DOHH2 (cell line): ENCODE measurements at regions not wholly inside any gene's neighbourhood (a gene's known extent, or its start where the extent isn't known, plus 50 kb on each side); places are given as distances from the start of the nearest gene placed in this dataset.

Experiments used
- H3F3A ChIP-seq: fragments of 200-600 bp; sonication (generic), shearing (Covaris generic); 2 replicates; pipeline ENCODE4 v1.6.0; 2016; ENCODE audit warnings: antibody characterized with exemption, mild to moderate bottlenecking; ENCODE audit not compliant: control insufficient read depth, insufficient read depth
- H3K27ac ChIP-seq: fragments of 200-600 bp; sonication (generic); 2 replicates; pipeline ENCODE4 v1.5.1; 2014; ENCODE audit warnings: low read depth, mild to moderate bottlenecking, low read length, moderate library complexity
- H3K27me3 ChIP-seq: fragments of 200-600 bp; sonication (generic); 2 replicates; pipeline ENCODE4 v1.6.1; 2014; ENCODE audit warnings: mild to moderate bottlenecking, low read length, mixed read lengths; ENCODE audit not compliant: control insufficient read depth
- H3K36me3 ChIP-seq: fragments of 200-600 bp; sonication (generic); 2 replicates; pipeline ENCODE4 v1.6.1; 2014; ENCODE audit warnings: mild to moderate bottlenecking, low read length, moderate library complexity, mixed read lengths; ENCODE audit not compliant: control insufficient read depth
- H3K4me1 ChIP-seq: fragments of 200-600 bp; sonication (generic); 2 replicates; pipeline ENCODE4 v1.6.1; 2014; ENCODE audit warnings: mild to moderate bottlenecking, low read length, mixed read lengths; ENCODE audit not compliant: control insufficient read depth
- H3K4me2 ChIP-seq: fragments of 200-600 bp; sonication (generic); 2 replicates; pipeline ENCODE4 v1.6.0; 2014; ENCODE audit warnings: mild to moderate bottlenecking, low read length, moderate library complexity
- H3K4me3 ChIP-seq: fragments of 200-600 bp; sonication (generic); 2 replicates; pipeline ENCODE4 v1.5.1; 2014; ENCODE audit warnings: mild to moderate bottlenecking, low read length, mixed read lengths
- H3K79me2 ChIP-seq: fragments of 200-600 bp; sonication (generic); 2 replicates; pipeline ENCODE4 v1.6.1; 2014; ENCODE audit warnings: mild to moderate bottlenecking, low read length, mixed read lengths; ENCODE audit not compliant: control insufficient read depth
- H3K9me2 ChIP-seq: fragments of 200-600 bp; sonication (generic); replicated peaks from 2 replicates; pipeline ENCODE4 v1.6.1; 2014; ENCODE audit warnings: mild to moderate bottlenecking, low read length, mixed read lengths; ENCODE audit not compliant: control insufficient read depth
- H3K9me3 ChIP-seq: fragments of 200-600 bp; sonication (generic); 2 replicates; pipeline ENCODE4 v1.6.1; 2014; ENCODE audit warnings: antibody characterized with exemption, low read length, mixed read lengths; ENCODE audit not compliant: control insufficient read depth, insufficient read depth
- H4K20me1 ChIP-seq: fragments of 200-600 bp; sonication (generic); 2 replicates; pipeline ENCODE4 v1.6.0; 2014; ENCODE audit warnings: low read depth, mild to moderate bottlenecking, antibody characterized with exemption, low read length, moderate library complexity; ENCODE audit not compliant: control insufficient read depth, insufficient read depth
- EZH2phosphoT487 ChIP-seq: fragments of 200-600 bp; sonication (generic); IDR thresholded peaks from 2 replicates; pipeline ENCODE4 v1.6.1; 2017; ENCODE audit warnings: borderline replicate concordance, mild to moderate bottlenecking, antibody characterized with exemption, low read length, moderate library complexity, mixed read lengths
- TF ChIP-seq, protein P1 (sequence below): fragments of 200-600 bp; sonication (generic); IDR thresholded peaks from one replicate; pipeline ENCODE4 v1.5.1; 2014; ENCODE audit warnings: antibody characterized with exemption, mild to moderate bottlenecking, low read depth, low read length; ENCODE audit not compliant: poor library complexity, severe bottlenecking

DNA sequence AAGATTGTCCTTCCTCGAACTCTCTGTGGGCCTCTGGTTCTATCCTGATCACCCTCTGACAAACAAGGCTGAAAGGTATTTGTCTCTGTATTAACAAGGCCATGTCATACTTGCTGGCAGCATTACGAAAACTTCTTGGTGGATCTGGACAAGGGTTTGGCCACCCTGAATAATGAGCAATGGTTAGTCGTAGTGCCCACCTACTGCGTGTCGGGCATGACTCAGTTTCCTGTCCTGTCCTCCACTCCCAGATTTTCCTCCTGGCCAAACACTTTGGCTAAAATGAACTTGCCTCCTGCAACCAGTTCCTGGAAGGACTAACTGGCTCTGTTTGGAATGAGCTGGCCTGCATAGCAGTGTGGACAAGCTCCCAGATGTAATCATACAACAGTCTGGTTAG is 198.5 kb upstream of the SMIM21 start:
- Histone ChIP-seq H3K4me2 (no peak overlapping the region), H3F3A (no peaks in the 10 kb centered on the region), H3K4me3 (no peak overlapping the region), H3K9me3 (no peaks in the 10 kb centered on the region; the same call in 1 of the 2 replicates), H3K4me1 (no peaks in the 10 kb centered on the region), H3K36me3 (no peaks in the 10 kb centered on the region), H3K9me2 (no peaks in the 10 kb centered on the region), H4K20me1 (no peaks in the 10 kb centered on the region), H3K27me3 (no peaks in the 10 kb centered on the region), H3K79me2 (no peaks in the 10 kb centered on the region), H3K27ac (no peak overlapping the region)
- TF ChIP-seq, protein P1, sequence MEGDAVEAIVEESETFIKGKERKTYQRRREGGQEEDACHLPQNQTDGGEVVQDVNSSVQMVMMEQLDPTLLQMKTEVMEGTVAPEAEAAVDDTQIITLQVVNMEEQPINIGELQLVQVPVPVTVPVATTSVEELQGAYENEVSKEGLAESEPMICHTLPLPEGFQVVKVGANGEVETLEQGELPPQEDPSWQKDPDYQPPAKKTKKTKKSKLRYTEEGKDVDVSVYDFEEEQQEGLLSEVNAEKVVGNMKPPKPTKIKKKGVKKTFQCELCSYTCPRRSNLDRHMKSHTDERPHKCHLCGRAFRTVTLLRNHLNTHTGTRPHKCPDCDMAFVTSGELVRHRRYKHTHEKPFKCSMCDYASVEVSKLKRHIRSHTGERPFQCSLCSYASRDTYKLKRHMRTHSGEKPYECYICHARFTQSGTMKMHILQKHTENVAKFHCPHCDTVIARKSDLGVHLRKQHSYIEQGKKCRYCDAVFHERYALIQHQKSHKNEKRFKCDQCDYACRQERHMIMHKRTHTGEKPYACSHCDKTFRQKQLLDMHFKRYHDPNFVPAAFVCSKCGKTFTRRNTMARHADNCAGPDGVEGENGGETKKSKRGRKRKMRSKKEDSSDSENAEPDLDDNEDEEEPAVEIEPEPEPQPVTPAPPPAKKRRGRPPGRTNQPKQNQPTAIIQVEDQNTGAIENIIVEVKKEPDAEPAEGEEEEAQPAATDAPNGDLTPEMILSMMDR: no peak
- no peak for TF ChIP-seq EZH2phosphoT487

DNA sequence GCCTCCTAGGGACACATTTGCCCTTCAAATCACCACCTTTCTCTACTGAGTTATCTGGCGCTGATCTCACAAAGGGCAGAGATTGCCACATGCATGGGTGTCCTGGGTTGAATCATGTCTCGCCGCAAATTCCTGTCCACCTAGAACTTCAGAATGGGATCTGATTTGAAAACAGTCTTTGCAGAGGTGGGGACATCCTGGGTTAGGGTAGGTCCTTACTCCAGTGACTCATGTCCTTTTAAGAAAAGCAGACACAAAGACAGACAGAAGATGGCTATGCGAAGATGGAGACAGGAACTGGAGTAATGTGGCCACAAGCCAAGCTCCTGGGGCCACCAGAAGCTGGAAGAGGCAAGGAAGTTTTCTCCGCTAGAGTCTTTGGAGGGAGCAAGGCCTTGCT is 197.4 kb upstream of the SMIM21 start:
- no peak overlapping the region for H3K27ac ChIP-seq
- H3K9me3 ChIP-seq: no peaks in the 10 kb centered on the region; the same call in 1 of the 2 replicates
- H3K36me3 ChIP-seq: no peaks in the 10 kb centered on the region
- H3F3A ChIP-seq: no peaks in the 10 kb centered on the region
- H3K27me3 ChIP-seq: no peaks in the 10 kb centered on the region
- no peaks in the 10 kb centered on the region for H3K79me2 ChIP-seq
- no peak overlapping the region for H3K4me3 ChIP-seq
- no peaks in the 10 kb centered on the region for H4K20me1 ChIP-seq
- H3K9me2 ChIP-seq: no peaks in the 10 kb centered on the region
- H3K4me1 ChIP-seq: no peaks in the 10 kb centered on the region
- TF ChIP-seq, protein P1: no peak
- TF ChIP-seq EZH2phosphoT487: no peak
- H3K4me2 ChIP-seq: no peak overlapping the region

DNA sequence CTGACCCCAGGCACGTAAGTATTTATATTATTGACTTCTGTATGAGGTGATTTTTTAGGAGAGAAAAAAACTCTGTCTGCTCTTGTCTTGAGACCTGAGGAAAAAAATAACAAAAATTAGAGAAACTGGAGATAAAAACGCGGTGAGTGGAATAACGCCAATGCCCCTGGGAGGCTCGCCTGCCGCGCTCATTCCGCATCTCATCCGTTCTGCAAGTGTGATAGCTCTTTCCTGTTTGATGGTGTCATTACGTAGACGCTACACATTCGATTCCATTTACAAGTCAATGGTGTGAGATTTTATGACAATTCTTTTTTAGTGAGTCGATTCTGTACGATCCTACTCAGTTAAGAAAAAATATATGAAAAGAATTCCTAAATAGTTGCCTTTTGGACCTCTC is 194.3 kb upstream of the SMIM21 start:
- Histone ChIP-seq H3K27me3 (no peaks in the 10 kb centered on the region), H3K9me2 (no peaks in the 10 kb centered on the region), H4K20me1 (no peaks in the 10 kb centered on the region), H3K4me2 (no peak overlapping the region), H3K27ac (no peak overlapping the region), H3K79me2 (no peaks in the 10 kb centered on the region), H3K4me3 (no peak overlapping the region), H3F3A (no peaks in the 10 kb centered on the region), H3K9me3 (no peaks in the 10 kb centered on the region; the same call in 1 of the 2 replicates), H3K36me3 (no peaks in the 10 kb centered on the region), H3K4me1 (no peaks in the 10 kb centered on the region)
- TF ChIP-seq, protein P1: no peak
- no peak for TF ChIP-seq EZH2phosphoT487

DNA sequence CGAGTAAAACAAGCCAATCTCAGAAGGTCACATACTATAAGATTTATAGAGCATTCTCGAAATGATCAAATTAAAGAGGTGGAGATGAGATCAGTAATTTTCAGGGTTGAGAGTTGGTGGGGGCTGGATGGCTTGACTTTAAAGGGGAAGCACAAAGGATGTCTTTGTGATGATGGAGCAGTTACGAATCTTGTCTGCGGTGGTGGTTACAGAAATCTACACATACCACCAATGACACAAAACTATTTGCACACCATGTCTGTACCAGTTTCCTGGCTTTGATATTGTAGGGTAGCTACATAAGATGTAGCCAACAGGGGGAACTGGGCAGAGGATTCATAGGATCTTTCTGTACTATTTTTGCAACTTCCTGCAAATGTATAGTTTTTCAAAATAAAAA is 190.6 kb upstream of the SMIM21 start:
- Histone ChIP-seq H3K4me3 (no peak overlapping the region), H3K4me2 (no peak overlapping the region), H3K9me3 (no peaks in the 10 kb centered on the region), H4K20me1 (no peaks in the 10 kb centered on the region), H3K27me3 (no peaks in the 10 kb centered on the region), H3K27ac (no peak overlapping the region), H3K9me2 (no peaks in the 10 kb centered on the region), H3K36me3 (no peaks in the 10 kb centered on the region), H3K79me2 (no peaks in the 10 kb centered on the region), H3F3A (no peaks in the 10 kb centered on the region), H3K4me1 (no peaks in the 10 kb centered on the region)
- TF ChIP-seq, protein P1: no peak
- no peak for TF ChIP-seq EZH2phosphoT487
